PC-9 (cell line): ENCODE measurements at regions not wholly inside any gene's neighbourhood (a gene's known extent, or its start where the extent isn't known, plus 50 kb on each side); places are given as distances from the start of the nearest gene placed in this dataset.

Source experiments
- BruUV-seq: library from RNA; stranded (reverse); fragments of 400-500 nt; replicated peaks from 2 replicates; lab custom pipeline; 2021; lab: Mats Ljungman, UMichigan
- CTCF ChIA-PET: fragments of 300-600 bp; sonication (Branson Sonifier 250); formaldehyde crosslinking; loops from one replicate; lab custom pipeline; 2022; ENCODE audit warnings: antibody characterized with exemption; lab: Charles Lee
- POLR2A ChIA-PET: fragments of 300-600 bp; sonication (Branson Sonifier 250); formaldehyde crosslinking; loops from one replicate; lab custom pipeline; 2022; ENCODE audit warnings: antibody characterized with exemption; ENCODE audit not compliant: unreplicated experiment; lab: Charles Lee
- DNase-seq, 2 experiments: peaks; one replicate each; pipeline versions ENCODE4 v3.0.0 to v3.0.0-alpha.2; 2015 to 2022; ENCODE audit warnings: mixed read lengths in 1 of 2
- H2AFZ ChIP-seq: fragments of 200-600 bp; sonication (generic); 2 replicates; pipeline ENCODE4 v1.8.1; 2017; ENCODE audit warnings: antibody characterized with exemption
- H3F3A ChIP-seq: fragments of 200-600 bp; sonication (generic); 2 replicates; pipeline ENCODE4 v1.8.1; 2017; ENCODE audit warnings: antibody characterized with exemption, mild to moderate bottlenecking, low read depth; ENCODE audit not compliant: insufficient read depth
- H3K27ac ChIP-seq: fragments of 200-600 bp; sonication (generic); 2 replicates; pipeline ENCODE4 v1.6.1; 2016; ENCODE audit warnings: mixed run types
- H3K27me3 ChIP-seq: fragments of 200-600 bp; sonication (generic); 2 replicates; pipeline ENCODE4 v1.6.1; 2016; ENCODE audit warnings: low read depth, mixed run types; ENCODE audit not compliant: insufficient read depth
- H3K36me3 ChIP-seq: fragments of 200-600 bp; sonication (generic); 2 replicates; pipeline ENCODE4 v1.6.1; 2016; ENCODE audit warnings: low read depth, mixed run types
- H3K4me1 ChIP-seq: fragments of 200-600 bp; sonication (generic); replicated peaks from 2 replicates; pipeline ENCODE4 v1.6.1; 2016; ENCODE audit warnings: mixed run types; ENCODE audit not compliant: insufficient read depth
- H3K4me2 ChIP-seq: fragments of 200-600 bp; sonication (generic); 2 replicates; pipeline ENCODE4 v1.6.1; 2017; ENCODE audit warnings: mixed run types
- H3K4me3 ChIP-seq: fragments of 200-600 bp; sonication (generic); 2 replicates; pipeline ENCODE4 v1.6.1; 2016; ENCODE audit warnings: mixed run types
- H3K79me2 ChIP-seq: fragments of 200-600 bp; sonication (generic); 2 replicates; pipeline ENCODE4 v1.6.1; 2017; ENCODE audit warnings: low read depth, mixed run types
- H3K9me2 ChIP-seq: fragments of 200-600 bp; sonication (generic); 2 replicates; pipeline ENCODE4 v1.8.1; 2017; ENCODE audit warnings: mild to moderate bottlenecking; ENCODE audit not compliant: insufficient read depth
- H3K9me3 ChIP-seq: fragments of 200-600 bp; sonication (generic); 2 replicates; pipeline ENCODE4 v1.8.1; 2016; ENCODE audit warnings: low read depth; ENCODE audit not compliant: insufficient read depth
- H4K20me1 ChIP-seq: fragments of 200-600 bp; sonication (generic); 2 replicates; pipeline ENCODE4 v1.8.1; 2017; ENCODE audit not compliant: insufficient read depth
- CTCF ChIP-seq: fragments of 200-600 bp; sonication (generic); conservative IDR thresholded peaks from 2 replicates; pipeline ENCODE4 v1.6.1; 2017; ENCODE audit warnings: mixed run types, antibody characterized with exemption, mild to moderate bottlenecking, moderate library complexity
- EZH2 ChIP-seq: fragments of 200-600 bp; sonication (generic); IDR thresholded peaks from 2 replicates; pipeline ENCODE4 v1.8.0; 2017; ENCODE audit warnings: antibody characterized with exemption, low read depth
- intact Hi-C: fragments of 100-400 bp; cut with micrococcal nuclease; formaldehyde crosslinking; loops from one replicate; pipeline ENCODE4 v1.10.0; 2022; ENCODE audit not compliant: unreplicated experiment

GRCh38 chr7:81624021-81624592, 145.7 kb downstream of the HGF start:
- intact Hi-C loops = no loop called here
- Histone ChIP-seq H3K36me3 (no peaks in the 10 kb centered on the region), H3F3A (no peaks in the 10 kb centered on the region), H3K4me1 (no peaks in the 10 kb centered on the region), H4K20me1 (no peaks in the 10 kb centered on the region), H3K27me3 (no peaks in the 10 kb centered on the region), H3K4me2 (no peak overlapping the region), H2AFZ (peak overlapping the region; percentile 26; the same call in 1 of the 2 replicates), H3K9me2 (0 out of 2 replicates have a peak, but pooled peaks cover 4% of the 10 kb centered on the region), H3K79me2 (no peaks in the 10 kb centered on the region), H3K27ac (no peak overlapping the region), H3K9me3 (no peaks in the 10 kb centered on the region), H3K4me3 (no peak overlapping the region)
- DNase-seq = no peak
- no peak for TF ChIP-seq EZH2
- no peak for TF ChIP-seq CTCF
- ChIA-PET CTCF (no interaction called here), POLR2A (no interaction called here)
- no TSS peak for BruUV-seq

- Histone ChIP-seq H3K4me1 (no peaks in the 10 kb centered on the region), H3K4me2 (no peak overlapping the region), H2AFZ (no peak overlapping the region), H3K27ac (no peak overlapping the region), H3K79me2 (no peaks in the 10 kb centered on the region), H3K36me3 (no peaks in the 10 kb centered on the region), H3K9me2 (no peaks in the 10 kb centered on the region), H3K9me3 (no peaks in the 10 kb centered on the region), H3K27me3 (no peaks in the 10 kb centered on the region), H3K4me3 (no peak overlapping the region), H3F3A (no peaks in the 10 kb centered on the region), H4K20me1 (no peaks in the 10 kb centered on the region)
- TF ChIP-seq CTCF = no peak
- TF ChIP-seq EZH2 = no peak
- intact Hi-C loops = no loop called here
- BruUV-seq = no TSS peak
- ChIA-PET CTCF (no interaction called here), POLR2A (no interaction called here)
- DNase-seq = no peak
Measured at GRCh38 chr7:81623251-81623855, 146.5 kb downstream of the HGF start.

GRCh38 chr7:81621893-81622292, 148.0 kb downstream of the HGF start:
- no peak overlapping the region for H3K4me3 ChIP-seq
- H3K27me3 ChIP-seq = no peaks in the 10 kb centered on the region
- no peak overlapping the region for H2AFZ ChIP-seq
- no peaks in the 10 kb centered on the region for H3F3A ChIP-seq
- H3K36me3 ChIP-seq = no peaks in the 10 kb centered on the region
- no peak for DNase-seq
- no TSS peak for BruUV-seq
- ChIA-PET POLR2A (no interaction called here), CTCF (no interaction called here)
- H3K27ac ChIP-seq = no peak overlapping the region
- intact Hi-C loops = no loop called here
- H3K4me1 ChIP-seq = no peaks in the 10 kb centered on the region
- H3K9me3 ChIP-seq = no peaks in the 10 kb centered on the region
- TF ChIP-seq CTCF = no peak
- no peak for TF ChIP-seq EZH2
- no peaks in the 10 kb centered on the region for H4K20me1 ChIP-seq
- no peak overlapping the region for H3K4me2 ChIP-seq
- no peaks in the 10 kb centered on the region for H3K9me2 ChIP-seq
- no peaks in the 10 kb centered on the region for H3K79me2 ChIP-seq
